Activated naive CD4-positive, alpha-beta T cell treated with anti-CD3 and anti-CD28 coated beads, Interleukin-2, amount 10 ng/mL, durations not matched to agents 7 days and 5 days (primary cell): ENCODE measurements at regions not wholly inside any gene's neighbourhood (a gene's known extent, or its start where the extent isn't known, plus 50 kb on each side); places are given as distances from the start of the nearest gene placed in this dataset.

Experiments
- CTCF ChIA-PET: fragments of 350-600 bp; sonication (Branson Sonifier 250); formaldehyde crosslinking; loops from one replicate; lab custom pipeline; 2021; ENCODE audit warnings: antibody characterized with exemption; lab: Charles Lee
- DNase-seq: peaks from one replicate; pipeline ENCODE4 v3.0.0-alpha.2; 2020
- H3K27ac Mint-ChIP-seq: one replicate; pipeline ENCODE4 v1.8.0; 2021; ENCODE audit warnings: mild to moderate bottlenecking, moderate library complexity, mixed read lengths
- H3K27me3 Mint-ChIP-seq: one replicate; pipeline ENCODE4 v1.8.0; 2021; ENCODE audit warnings: mild to moderate bottlenecking, mixed read lengths
- H3K36me3 Mint-ChIP-seq: one replicate; pipeline ENCODE4 v1.8.0; 2021; ENCODE audit warnings: mixed read lengths
- H3K4me1 Mint-ChIP-seq: one replicate; pipeline ENCODE4 v1.8.0; 2021; ENCODE audit warnings: mixed read lengths
- H3K4me3 Mint-ChIP-seq: one replicate; pipeline ENCODE4 v1.8.0; 2021; ENCODE audit warnings: mild to moderate bottlenecking, moderate library complexity, mixed read lengths
- H3K9me3 Mint-ChIP-seq: one replicate; pipeline ENCODE4 v1.8.0; 2021; ENCODE audit warnings: mixed read lengths

GRCh38 chr17:73806768-73807167 lies 162.5 kb upstream of the SDK2 start:
- Mint-ChIP-seq H3K4me1 (no peaks in the 10 kb centered on the region), H3K9me3 (peaks cover 10% of the 10 kb centered on the region), H3K27me3 (peaks cover 1% of the 10 kb centered on the region), H3K4me3 (no peak overlapping the region), H3K27ac (no peak overlapping the region), H3K36me3 (no peaks in the 10 kb centered on the region)
- CTCF ChIA-PET: no interaction called here
- DNase-seq: no peak

- no peak overlapping the region for H3K27ac Mint-ChIP-seq
- no peak overlapping the region for H3K4me3 Mint-ChIP-seq
- DNase-seq: no peak
- no peaks in the 10 kb centered on the region for H3K36me3 Mint-ChIP-seq
- peaks cover 1% of the 10 kb centered on the region for H3K9me3 Mint-ChIP-seq
- no peaks in the 10 kb centered on the region for H3K4me1 Mint-ChIP-seq
- CTCF ChIA-PET: no interaction called here
- peaks cover 14% of the 10 kb centered on the region for H3K27me3 Mint-ChIP-seq
Measured at GRCh38 chr17:73813201-73813600, 169.0 kb upstream of the SDK2 start.

GRCh38 chr17:73814075-73814474 lies 169.8 kb upstream of the SDK2 start:
- no peaks in the 10 kb centered on the region for H3K4me1 Mint-ChIP-seq
- CTCF ChIA-PET: no interaction called here

GRCh38 chr17:73815474-73815873 lies 171.2 kb upstream of the SDK2 start:
- no peak overlapping the region for H3K4me3 Mint-ChIP-seq
- no peaks in the 10 kb centered on the region for H3K4me1 Mint-ChIP-seq
- peaks cover 11% of the 10 kb centered on the region for H3K9me3 Mint-ChIP-seq
- no peak for DNase-seq
- peaks cover 2% of the 10 kb centered on the region for H3K36me3 Mint-ChIP-seq
- H3K27me3 Mint-ChIP-seq: peaks cover 14% of the 10 kb centered on the region
- H3K27ac Mint-ChIP-seq: no peak overlapping the region
- CTCF ChIA-PET: no interaction called here

More at GRCh38 chr17:73814075-73814474, 169.8 kb upstream of the SDK2 start:
- Mint-ChIP-seq H3K4me3 (no peak overlapping the region), H3K27ac (no peak overlapping the region), H3K9me3 (peaks cover 10% of the 10 kb centered on the region), H3K36me3 (peaks cover 2% of the 10 kb centered on the region), H3K27me3 (peaks cover 14% of the 10 kb centered on the region)
- no peak for DNase-seq

- no peak overlapping the region for H3K4me3 Mint-ChIP-seq
- peaks cover 32% of the 10 kb centered on the region for H3K27me3 Mint-ChIP-seq
- H3K36me3 Mint-ChIP-seq: peaks cover 3% of the 10 kb centered on the region
- DNase-seq: no peak
- CTCF ChIA-PET: no interaction called here
- peaks cover 30% of the 10 kb centered on the region for H3K4me1 Mint-ChIP-seq
- peaks cover 11% of the 10 kb centered on the region for H3K9me3 Mint-ChIP-seq
- H3K27ac Mint-ChIP-seq: no peak overlapping the region
Measured at GRCh38 chr17:73819440-73820395, 175.5 kb upstream of the SDK2 start.

GRCh38 chr17:73820686-73821448 lies 176.6 kb upstream of the SDK2 start:
- Mint-ChIP-seq H3K9me3 (peaks cover 11% of the 10 kb centered on the region), H3K27ac (no peak overlapping the region), H3K4me1 (peaks cover 33% of the 10 kb centered on the region), H3K27me3 (peaks cover 29% of the 10 kb centered on the region), H3K4me3 (no peak overlapping the region), H3K36me3 (peaks cover 3% of the 10 kb centered on the region)
- no peak for DNase-seq
- CTCF ChIA-PET: no interaction called here

GRCh38 chr17:73821665-73822064 lies 177.4 kb upstream of the SDK2 start:
- Mint-ChIP-seq H3K36me3 (peaks cover 3% of the 10 kb centered on the region), H3K27ac (no peak overlapping the region), H3K4me3 (no peak overlapping the region), H3K9me3 (peaks cover 11% of the 10 kb centered on the region), H3K4me1 (peaks cover 36% of the 10 kb centered on the region), H3K27me3 (peaks cover 29% of the 10 kb centered on the region)
- CTCF ChIA-PET: no interaction called here
- DNase-seq: no peak

GRCh38 chr17:73822371-73822770 lies 178.1 kb upstream of the SDK2 start:
- peaks cover 11% of the 10 kb centered on the region for H3K9me3 Mint-ChIP-seq
- peak; percentile 38 for DNase-seq
- CTCF ChIA-PET: no interaction called here
- no peak overlapping the region for H3K4me3 Mint-ChIP-seq
- H3K36me3 Mint-ChIP-seq: peaks cover 3% of the 10 kb centered on the region
- H3K4me1 Mint-ChIP-seq: peaks cover 43% of the 10 kb centered on the region
- H3K27me3 Mint-ChIP-seq: peaks cover 29% of the 10 kb centered on the region
- H3K27ac Mint-ChIP-seq: peak overlapping the region; percentile 50

GRCh38 chr17:73823684-73824083 lies 179.4 kb upstream of the SDK2 start:
- CTCF ChIA-PET: no interaction called here
- peaks cover 29% of the 10 kb centered on the region for H3K27me3 Mint-ChIP-seq
- peaks cover 3% of the 10 kb centered on the region for H3K36me3 Mint-ChIP-seq
- H3K4me3 Mint-ChIP-seq: no peak overlapping the region
- no peak overlapping the region for H3K27ac Mint-ChIP-seq
- no peak for DNase-seq
- peaks cover 5% of the 10 kb centered on the region for H3K9me3 Mint-ChIP-seq
- H3K4me1 Mint-ChIP-seq: peaks cover 56% of the 10 kb centered on the region

- Mint-ChIP-seq H3K4me1 (peaks cover 63% of the 10 kb centered on the region), H3K4me3 (no peak overlapping the region), H3K27ac (no peak overlapping the region), H3K9me3 (no peaks in the 10 kb centered on the region), H3K36me3 (peaks cover 2% of the 10 kb centered on the region), H3K27me3 (peaks cover 29% of the 10 kb centered on the region)
- no peak for DNase-seq
- CTCF ChIA-PET: no interaction called here
Measured at GRCh38 chr17:73824321-73824720, 180.1 kb upstream of the SDK2 start.

- Mint-ChIP-seq H3K4me3 (no peak overlapping the region), H3K27me3 (peaks cover 26% of the 10 kb centered on the region), H3K27ac (peak overlapping the region; percentile 94), H3K4me1 (peaks cover 80% of the 10 kb centered on the region), H3K36me3 (peaks cover 3% of the 10 kb centered on the region), H3K9me3 (peaks cover 1% of the 10 kb centered on the region)
- DNase-seq: no peak
- CTCF ChIA-PET: no interaction called here
Measured at GRCh38 chr17:73826181-73826871, 182.1 kb upstream of the SDK2 start.

GRCh38 chr17:73826872-73827228 lies 182.6 kb upstream of the SDK2 start:
- Mint-ChIP-seq H3K4me1 (peaks cover 80% of the 10 kb centered on the region), H3K27me3 (peaks cover 26% of the 10 kb centered on the region), H3K4me3 (no peak overlapping the region), H3K36me3 (peaks cover 2% of the 10 kb centered on the region), H3K27ac (peak overlapping the region; percentile 94), H3K9me3 (peaks cover 1% of the 10 kb centered on the region)
- DNase-seq: no peak
- CTCF ChIA-PET: no interaction called here

- peak overlapping the region; percentile 94 for H3K27ac Mint-ChIP-seq
Measured at GRCh38 chr17:73827627-73828291, 183.5 kb upstream of the SDK2 start.

More at GRCh38 chr17:73827627-73828291, 183.5 kb upstream of the SDK2 start:
- peak overlapping the region; percentile 2 for H3K4me3 Mint-ChIP-seq
- DNase-seq: peak; percentile 44
- CTCF ChIA-PET: no interaction called here
- H3K9me3 Mint-ChIP-seq: peaks cover 1% of the 10 kb centered on the region
- H3K27me3 Mint-ChIP-seq: peaks cover 17% of the 10 kb centered on the region
- H3K4me1 Mint-ChIP-seq: peaks cover 75% of the 10 kb centered on the region
- peaks cover 2% of the 10 kb centered on the region for H3K36me3 Mint-ChIP-seq
